ENCODE measurements at regions not wholly inside any gene's neighbourhood (a gene's known extent, or its start where the extent isn't known, plus 50 kb on each side); places are given as distances from the start of the nearest gene placed in this dataset.

GRCh38 chr3:178325330-178325729 is 210.9 kb upstream of the KCNMB2 start:
- H3K4me1 ChIP-seq (ENCODE audit: insufficient read depth, low read length) = peaks cover 18% of the 10 kb centered on the region
- TF ChIP-seq CTCF (IDR thresholded peaks at IDR 0.05; ENCODE audit: extremely low read depth, low read depth, low read length) = peak; percentile 59
- DNase-seq (ENCODE audit: insufficient read length, low spot score, missing footprints) = peak; percentile 65
- H3K4me3 ChIP-seq (ENCODE audit: insufficient read depth, low read length) = no peak overlapping the region
- no peaks in the 10 kb centered on the region for H3K36me3 ChIP-seq (ENCODE audit: insufficient read depth, low read length)
- no peaks in the 10 kb centered on the region for H3K9me3 ChIP-seq (ENCODE audit: low read depth, low read length)
- H3K27ac ChIP-seq (ENCODE audit: low read depth, low read length) = peak overlapping the region; percentile 40
- no peak overlapping the region for H2AFZ ChIP-seq (ENCODE audit: low read length)
- no peak overlapping the region for H3K4me2 ChIP-seq (ENCODE audit: insufficient read depth, low read length)
- no peaks in the 10 kb centered on the region for H4K20me1 ChIP-seq (ENCODE audit: insufficient read depth, low read length)
- H3K27me3 ChIP-seq (ENCODE audit: insufficient read depth, low read length) = no peaks in the 10 kb centered on the region
- no peaks in the 10 kb centered on the region for H3K79me2 ChIP-seq (ENCODE audit: insufficient read depth, low read length)

GRCh38 chr3:178329936-178330335 is 206.3 kb upstream of the KCNMB2 start:
- no peaks in the 10 kb centered on the region for H3K9me3 ChIP-seq (ENCODE audit: low read depth, low read length)
- no peak for DNase-seq (ENCODE audit: insufficient read length, low spot score, missing footprints)
- H3K27me3 ChIP-seq (ENCODE audit: insufficient read depth, low read length) = no peaks in the 10 kb centered on the region
- no peak overlapping the region for H3K4me2 ChIP-seq (ENCODE audit: insufficient read depth, low read length)
- no peak overlapping the region for H3K4me3 ChIP-seq (ENCODE audit: insufficient read depth, low read length)
- H4K20me1 ChIP-seq (ENCODE audit: insufficient read depth, low read length) = no peaks in the 10 kb centered on the region
- H3K27ac ChIP-seq (ENCODE audit: low read depth, low read length) = no peak overlapping the region
- TF ChIP-seq CTCF (IDR thresholded peaks at IDR 0.05; ENCODE audit: extremely low read depth, low read depth, low read length) = no peak
- peaks cover 8% of the 10 kb centered on the region for H3K4me1 ChIP-seq (ENCODE audit: insufficient read depth, low read length)
- no peaks in the 10 kb centered on the region for H3K79me2 ChIP-seq (ENCODE audit: insufficient read depth, low read length)
- H3K36me3 ChIP-seq (ENCODE audit: insufficient read depth, low read length) = no peaks in the 10 kb centered on the region
- H2AFZ ChIP-seq (ENCODE audit: low read length) = peak overlapping the region; percentile 69

- TF ChIP-seq CTCF (IDR thresholded peaks at IDR 0.05; ENCODE audit: extremely low read depth, low read depth, low read length) = no peak
- H3K4me3 ChIP-seq (ENCODE audit: insufficient read depth, low read length) = no peak overlapping the region
- no peak for DNase-seq (ENCODE audit: insufficient read length, low spot score, missing footprints)
- no peaks in the 10 kb centered on the region for H3K79me2 ChIP-seq (ENCODE audit: insufficient read depth, low read length)
- no peaks in the 10 kb centered on the region for H3K9me3 ChIP-seq (ENCODE audit: low read depth, low read length)
- no peaks in the 10 kb centered on the region for H3K36me3 ChIP-seq (ENCODE audit: insufficient read depth, low read length)
- no peak overlapping the region for H3K27ac ChIP-seq (ENCODE audit: low read depth, low read length)
- H3K4me2 ChIP-seq (ENCODE audit: insufficient read depth, low read length) = no peak overlapping the region
- no peak overlapping the region for H2AFZ ChIP-seq (ENCODE audit: low read length)
- no peaks in the 10 kb centered on the region for H4K20me1 ChIP-seq (ENCODE audit: insufficient read depth, low read length)
- H3K4me1 ChIP-seq (ENCODE audit: insufficient read depth, low read length) = no peaks in the 10 kb centered on the region
- no peaks in the 10 kb centered on the region for H3K27me3 ChIP-seq (ENCODE audit: insufficient read depth, low read length)
Measured at GRCh38 chr3:178334239-178334638, 202.0 kb upstream of the KCNMB2 start.

GRCh38 chr3:178336336-178336735 is 199.9 kb upstream of the KCNMB2 start:
- Histone ChIP-seq H3K4me2 (ENCODE audit: insufficient read depth, low read length) (no peak overlapping the region), H3K4me1 (ENCODE audit: insufficient read depth, low read length) (no peaks in the 10 kb centered on the region), H3K27me3 (ENCODE audit: insufficient read depth, low read length) (no peaks in the 10 kb centered on the region), H3K4me3 (ENCODE audit: insufficient read depth, low read length) (no peak overlapping the region), H4K20me1 (ENCODE audit: insufficient read depth, low read length) (no peaks in the 10 kb centered on the region), H3K9me3 (ENCODE audit: low read depth, low read length) (no peaks in the 10 kb centered on the region), H3K79me2 (ENCODE audit: insufficient read depth, low read length) (no peaks in the 10 kb centered on the region), H3K36me3 (ENCODE audit: insufficient read depth, low read length) (no peaks in the 10 kb centered on the region), H2AFZ (ENCODE audit: low read length) (no peak overlapping the region), H3K27ac (ENCODE audit: low read depth, low read length) (no peak overlapping the region)
- TF ChIP-seq CTCF (IDR thresholded peaks at IDR 0.05; ENCODE audit: extremely low read depth, low read depth, low read length) = no peak
- no peak for DNase-seq (ENCODE audit: insufficient read length, low spot score, missing footprints)

Measured in osteoblast (primary cell).